A549 (cell line): ENCODE measurements at regions not wholly inside any gene's neighbourhood (a gene's known extent, or its start where the extent isn't known, plus 50 kb on each side); places are given as distances from the start of the nearest gene placed in this dataset.

Experiments used
- BCL3 ChIP-seq: fragments of >200 bp; sonication (Bioruptor Twin); formaldehyde crosslinking; IDR thresholded peaks from 3 replicates; pipeline ENCODE4 v1.6.1; 2016
- BHLHE40 ChIP-seq: IDR thresholded peaks from 2 replicates; pipeline ENCODE4 v1.6.1; 2012; ENCODE audit warnings: low read depth, low read length, inconsistent platforms
- HDAC2 ChIP-seq: fragments of 200-600 bp; sonication (generic); IDR thresholded peaks from 2 replicates; pipeline ENCODE4 v1.6.1; 2016
- MAX ChIP-seq: IDR thresholded peaks from 2 replicates; pipeline ENCODE4 v1.6.1; 2012
- MYC ChIP-seq: IDR thresholded peaks from 2 replicates; pipeline ENCODE4 v1.6.1; 2012; ENCODE audit warnings: mild to moderate bottlenecking, inconsistent platforms, low read length, improper control_type of control experiment, borderline replicate concordance
- POLR2A ChIP-seq: IDR thresholded peaks from 2 replicates; pipeline ENCODE4 v1.6.1; 2012; ENCODE audit warnings: mild to moderate bottlenecking, low read length
- RAD21 ChIP-seq, 2 experiments: fragments of >200 bp in 1 of 2; sonication (Bioruptor Twin) in 1 of 2; formaldehyde crosslinking in 1 of 2; IDR thresholded peaks in 1 of 2; conservative IDR thresholded peaks in 1 of 2; 2 replicates in 1 of 2; 3 replicates in 1 of 2; pipeline ENCODE4 v1.6.1; 2012 to 2018; ENCODE audit warnings: inconsistent platforms in 1 of 2

GRCh38 chr3:178476886-178477285 lies 59.4 kb upstream of the KCNMB2 start:
- TF ChIP-seq BCL3, result no peak
- no peak for TF ChIP-seq MYC
- no peak for TF ChIP-seq POLR2A
- TF ChIP-seq BHLHE40, result no peak
- no peak for TF ChIP-seq HDAC2
- no peak for TF ChIP-seq RAD21 (conservative IDR thresholded peaks at IDR 0.05 in 1 of 2, IDR thresholded peaks at IDR 0.05 in 1 of 2)
- TF ChIP-seq MAX, result no peak
